Stimulated activated CD8-positive, alpha-beta memory T cell treated with anti-CD3 and anti-CD28 coated beads, Interleukin-2, amount 100 ng/mL, for 48 hours (primary cell): ENCODE measurements at regions not wholly inside any gene's neighbourhood (a gene's known extent, or its start where the extent isn't known, plus 50 kb on each side); places are given as distances from the start of the nearest gene placed in this dataset.

ENCODE experiments used
- DNase-seq, 2 donors: peaks; one replicate each; pipeline ENCODE4 v3.0.0-alpha.2; 2020; ENCODE audit warnings: low read depth in 2 of 2

DNA sequence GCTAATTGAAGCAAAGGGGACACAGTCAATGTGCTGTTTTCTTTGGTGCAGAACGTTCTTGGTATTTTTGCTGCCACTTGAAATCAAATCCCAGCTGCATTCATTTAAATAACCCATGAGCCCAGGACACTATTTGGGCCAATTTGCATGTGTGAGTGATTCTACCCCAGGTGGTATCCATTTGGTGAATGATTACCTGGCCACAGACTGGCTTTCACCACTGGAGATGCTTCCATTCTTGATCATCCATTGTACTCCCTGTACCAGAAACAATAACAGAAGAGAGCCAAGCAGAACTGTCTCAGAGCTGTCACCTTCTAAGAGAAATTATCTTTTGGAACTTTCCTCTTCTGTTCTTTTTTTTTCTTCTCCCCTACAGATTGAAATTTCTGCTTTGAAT lies 139.7 kb upstream of the RARB start:
- no peak for DNase-seq

DNA sequence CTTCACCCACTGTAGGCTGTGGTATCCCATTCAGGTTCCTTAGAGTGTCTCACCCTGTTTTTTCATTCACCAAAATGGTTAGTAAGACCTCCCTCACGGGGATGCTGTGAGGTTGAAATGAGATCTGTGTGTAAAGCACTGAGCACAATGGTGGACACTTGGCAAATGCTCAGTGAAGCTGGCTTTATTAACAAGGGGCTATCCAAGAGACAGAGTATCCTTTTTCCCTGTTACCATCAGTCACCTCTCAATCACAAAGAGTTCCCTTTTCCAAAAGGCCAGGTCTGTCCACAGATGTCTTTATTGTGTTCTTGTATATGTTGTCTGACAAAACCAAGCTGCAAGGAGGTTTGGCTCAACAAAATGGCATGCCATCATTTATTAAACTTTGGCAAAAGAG lies 138.9 kb upstream of the RARB start:
- DNase-seq = no peak

DNA sequence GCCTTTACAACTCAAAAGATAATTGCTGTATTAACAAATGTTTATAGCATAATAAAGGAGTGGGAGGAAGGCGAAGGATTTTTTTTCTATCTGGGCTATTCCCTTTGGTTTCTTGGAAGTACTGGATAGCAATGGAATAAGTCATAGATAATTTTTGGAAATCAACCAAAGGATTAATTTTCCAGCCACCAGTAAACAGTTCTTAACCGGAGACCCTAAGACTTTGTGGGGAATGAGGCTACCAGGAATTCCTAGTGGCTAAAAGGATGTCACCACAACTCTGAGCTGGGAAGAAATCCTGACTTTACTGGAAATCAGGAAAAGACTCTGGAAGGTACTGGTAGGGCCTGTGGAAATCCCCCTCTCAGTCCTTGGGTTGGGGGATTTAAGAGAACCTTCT lies 138.4 kb upstream of the RARB start:
- DNase-seq = no peak

DNA sequence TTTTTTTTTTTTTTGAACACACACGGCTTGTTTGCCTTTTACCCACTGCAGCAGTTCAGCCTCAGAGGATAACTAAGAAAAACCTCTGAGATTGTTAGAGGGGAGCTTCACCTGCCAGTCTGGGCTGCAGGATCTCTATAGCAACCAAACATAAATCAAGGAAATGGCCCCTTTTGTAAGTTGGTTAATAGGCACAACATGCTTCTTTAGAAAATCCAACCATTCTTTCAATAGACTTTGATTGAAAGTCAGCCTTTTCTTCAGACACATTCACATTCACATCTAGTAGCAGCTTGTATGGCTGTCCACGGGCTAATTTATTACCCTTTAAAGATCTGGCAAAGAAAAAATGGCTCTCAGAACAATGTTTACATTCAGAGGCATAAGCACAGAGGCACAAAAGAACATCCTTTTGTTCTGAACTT lies 136.6 kb upstream of the RARB start:
- no peak for DNase-seq

DNA sequence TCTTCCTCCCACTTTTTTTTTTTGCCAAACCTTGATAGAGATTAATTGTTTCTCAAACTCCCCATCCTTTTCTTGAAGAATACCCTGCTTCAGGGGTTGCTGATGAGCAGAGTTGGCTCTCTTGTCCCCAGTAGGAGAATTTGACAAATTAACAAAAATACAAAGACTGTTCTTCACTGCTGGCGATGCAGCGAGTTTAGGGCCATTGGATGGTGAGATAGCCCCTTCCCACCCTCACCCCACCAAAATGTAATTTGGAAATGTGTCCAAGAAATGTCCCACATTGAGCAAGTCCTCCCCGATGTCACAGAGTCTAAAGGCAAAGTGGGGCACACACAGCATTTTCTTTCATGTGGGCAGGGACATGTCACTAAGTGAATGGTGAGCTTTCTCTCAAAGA lies 136.0 kb upstream of the RARB start:
- DNase-seq = no peak

DNA sequence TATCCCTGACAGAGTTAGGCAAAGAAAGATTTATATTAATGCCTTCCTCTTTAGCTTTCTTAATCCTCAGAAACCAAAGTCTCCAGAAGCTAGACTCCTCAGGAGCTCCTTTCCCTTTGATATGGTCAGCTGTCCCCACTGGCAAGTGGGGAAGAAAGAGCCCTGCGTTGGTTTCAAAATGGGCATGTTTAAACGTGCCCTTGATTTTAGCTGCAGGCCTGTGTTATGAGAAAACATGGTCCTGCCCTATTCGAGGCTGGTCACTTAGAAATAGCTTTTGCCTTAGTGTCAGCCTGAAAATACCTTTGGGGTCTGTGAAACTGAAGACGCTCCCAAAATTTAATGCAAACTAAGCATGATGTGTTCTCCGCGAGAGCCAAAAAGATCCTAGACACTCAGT lies 135.5 kb upstream of the RARB start:
- DNase-seq = no peak

DNA sequence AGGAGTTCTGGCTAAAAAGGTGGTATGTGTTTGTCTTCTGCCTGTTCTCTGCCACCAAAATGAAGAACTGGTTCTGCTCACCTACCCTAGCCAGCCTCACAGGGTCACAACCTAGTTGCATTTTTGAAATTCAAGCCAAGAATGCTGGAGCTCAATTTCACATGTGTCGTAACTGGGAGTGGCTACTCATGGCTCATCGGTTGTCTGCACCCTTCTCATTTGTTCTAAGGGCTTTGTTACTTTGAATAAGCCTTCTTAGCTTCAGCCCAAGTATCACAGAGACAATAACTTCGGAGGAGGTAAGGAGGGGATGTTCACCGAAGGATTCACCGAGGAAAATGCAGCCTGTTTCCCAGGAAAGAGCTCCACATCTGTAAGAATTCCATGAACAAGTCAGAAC lies 134.3 kb upstream of the RARB start:
- DNase-seq = no peak

DNA sequence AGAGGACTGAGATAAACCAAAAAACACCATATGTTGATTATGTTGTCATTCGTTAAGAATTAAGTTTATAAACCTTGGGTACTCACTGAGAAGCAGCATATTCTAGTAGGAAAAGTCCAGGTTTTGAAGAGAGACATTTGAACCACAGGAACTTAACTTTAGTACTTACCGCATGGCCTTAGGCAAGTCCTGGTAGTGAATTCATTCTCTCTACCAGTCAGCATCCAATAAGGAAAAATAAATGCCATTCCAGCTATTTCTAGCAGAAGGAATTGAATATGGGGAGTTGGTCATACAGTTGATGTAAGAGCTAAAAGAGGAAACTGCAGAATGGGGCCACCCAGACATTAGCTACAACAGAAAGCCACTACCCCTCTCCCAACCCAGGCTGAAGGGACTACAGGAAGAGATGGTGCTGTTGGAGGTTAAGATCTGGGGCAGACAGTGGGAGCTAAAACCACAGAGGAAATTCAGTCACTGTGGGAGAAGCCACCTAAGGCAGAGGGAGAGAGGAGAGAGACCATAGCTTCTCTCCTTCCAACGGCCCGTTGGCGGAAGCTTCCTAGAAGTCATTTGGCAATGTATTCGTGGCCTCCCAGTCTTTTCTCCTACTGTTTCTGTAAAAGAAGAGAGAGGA lies 133.8 kb upstream of the RARB start:
- DNase-seq = no peak

DNA sequence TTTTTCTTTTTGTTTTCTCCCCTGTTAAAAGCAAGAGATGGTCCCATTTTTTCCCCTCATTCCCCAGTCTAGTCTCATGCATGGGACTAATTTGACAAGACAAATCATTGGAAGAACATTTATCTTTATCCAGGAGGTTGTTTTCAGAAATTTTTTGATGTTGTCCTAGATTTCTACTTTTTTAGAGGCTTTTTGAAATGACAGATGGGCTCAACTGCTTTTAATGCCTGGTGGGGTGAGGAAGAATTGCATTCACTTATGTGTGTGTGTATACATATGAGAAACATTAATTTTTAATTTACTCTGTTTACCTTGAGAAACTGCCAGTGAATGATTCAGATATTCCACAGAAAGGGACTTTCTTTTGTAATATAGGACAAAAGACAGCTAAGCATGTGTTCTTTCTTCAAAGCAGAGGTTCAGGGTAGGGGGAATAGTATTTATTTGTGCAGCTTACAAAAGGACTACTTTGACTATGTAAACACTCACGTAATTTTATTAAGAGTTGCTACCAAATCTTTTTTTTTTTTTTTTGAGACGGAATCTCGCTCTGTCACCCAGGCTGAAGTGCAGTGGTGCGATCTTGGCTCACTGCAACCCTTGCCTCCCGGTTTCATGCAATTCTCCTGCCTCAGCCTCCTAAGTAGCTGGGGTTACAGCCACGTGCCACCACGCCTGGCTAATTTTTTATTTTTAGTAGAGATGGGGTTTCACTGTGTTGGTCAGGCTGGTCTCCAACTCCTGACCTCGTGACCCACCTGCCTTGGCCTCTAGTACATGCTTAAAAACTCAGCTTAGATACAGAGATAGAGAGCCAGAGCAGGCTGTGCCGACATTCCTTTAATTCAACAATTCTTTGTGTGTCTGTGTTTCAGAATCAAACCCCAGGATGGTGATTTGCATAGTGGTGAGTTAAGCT lies 130.1 kb upstream of the RARB start:
- DNase-seq = no peak

DNA sequence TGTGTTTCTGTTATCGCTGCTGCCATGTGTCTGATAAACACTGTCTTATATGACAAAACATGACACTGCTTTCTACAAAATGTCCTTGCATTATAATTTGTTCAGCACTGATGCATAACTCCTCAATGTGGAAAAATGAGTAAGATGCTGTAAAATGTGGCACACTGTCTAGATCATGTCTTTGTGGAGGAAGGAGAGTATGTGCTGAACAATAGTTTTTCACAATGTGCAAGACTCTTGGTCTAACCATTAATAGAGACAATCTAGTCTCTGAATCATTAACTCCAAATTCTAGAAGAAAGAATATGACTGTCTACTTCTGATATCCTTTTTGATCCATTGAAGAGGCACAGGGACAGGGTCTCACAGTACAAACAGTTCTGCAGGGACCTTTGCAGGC lies 127.9 kb upstream of the RARB start:
- no peak for DNase-seq

DNA sequence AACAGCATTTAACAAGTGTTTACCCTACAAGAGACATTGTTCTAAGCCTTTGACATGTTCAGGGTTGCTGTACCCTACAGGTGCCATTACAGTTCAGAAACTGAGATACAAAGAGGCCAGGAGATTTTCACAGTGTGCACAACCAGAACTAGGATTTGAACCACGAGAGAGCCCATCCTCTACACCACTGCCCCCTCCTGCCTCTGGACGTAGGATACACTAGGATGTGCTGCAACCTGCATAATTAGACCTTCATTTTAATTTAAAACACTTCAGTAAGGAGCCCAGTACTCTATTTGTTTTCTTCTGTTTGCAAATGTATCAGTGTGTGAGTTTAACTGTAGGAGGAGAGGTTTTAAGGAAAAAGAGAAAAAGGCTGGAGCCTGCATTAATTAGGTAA lies 123.1 kb upstream of the RARB start:
- no peak for DNase-seq

DNA sequence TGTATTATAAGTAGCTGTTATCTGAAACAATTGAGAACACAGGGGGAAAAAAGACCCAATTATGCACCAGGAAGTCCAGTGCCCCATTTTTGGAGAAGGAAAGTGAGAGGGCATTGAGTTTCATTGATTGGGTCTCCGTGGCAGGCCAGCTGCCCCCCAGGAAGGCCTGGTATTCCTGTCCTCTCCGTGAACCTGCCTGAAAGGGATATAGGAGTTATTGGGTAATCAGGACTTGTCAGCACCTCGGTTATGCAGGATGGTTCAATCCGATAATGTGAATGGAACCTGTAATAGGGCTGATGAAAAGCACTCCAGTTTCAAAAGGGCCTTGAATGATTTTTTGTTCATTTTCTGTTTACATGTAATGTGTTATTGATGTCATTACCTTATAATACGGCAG lies 122.0 kb upstream of the RARB start:
- DNase-seq = no peak

DNA sequence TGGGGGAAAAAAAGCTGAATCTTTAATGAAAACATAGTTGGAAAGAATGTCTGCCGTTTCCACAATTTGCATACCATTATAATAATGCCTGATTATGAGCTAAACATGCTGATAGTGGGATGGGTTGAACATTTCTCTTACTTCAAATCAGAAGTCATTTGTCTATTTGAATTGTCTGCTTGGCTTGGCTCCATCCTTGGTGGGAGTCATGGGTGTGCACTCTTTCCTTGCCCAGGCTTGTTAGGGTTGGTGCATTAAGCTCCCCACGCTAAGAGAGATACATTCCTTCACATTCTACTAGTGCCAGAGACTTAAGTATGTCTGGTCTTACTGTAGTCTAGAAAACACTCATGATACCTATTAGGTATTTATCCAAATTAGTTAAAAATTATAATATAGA lies 121.4 kb upstream of the RARB start:
- no peak for DNase-seq

DNA sequence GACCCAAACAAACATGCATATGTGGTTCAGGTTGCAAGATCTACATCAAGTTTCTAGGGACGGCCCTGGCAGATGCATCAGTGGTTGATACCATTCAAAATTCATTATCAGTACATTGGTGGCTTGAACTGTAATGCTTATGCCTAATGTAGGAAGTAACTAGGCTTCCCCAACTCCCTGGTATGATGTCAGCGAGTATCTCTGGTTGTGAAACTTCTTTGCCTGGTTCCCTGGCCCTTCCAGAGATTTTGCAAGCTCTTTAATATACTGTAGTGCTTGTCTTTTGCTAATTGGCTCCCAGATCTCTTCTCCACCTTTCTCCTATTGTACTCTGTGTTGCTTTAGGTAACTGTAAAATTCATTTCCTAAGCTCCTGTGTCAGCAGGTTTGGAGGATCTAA lies 114.8 kb upstream of the RARB start:
- DNase-seq = no peak

DNA sequence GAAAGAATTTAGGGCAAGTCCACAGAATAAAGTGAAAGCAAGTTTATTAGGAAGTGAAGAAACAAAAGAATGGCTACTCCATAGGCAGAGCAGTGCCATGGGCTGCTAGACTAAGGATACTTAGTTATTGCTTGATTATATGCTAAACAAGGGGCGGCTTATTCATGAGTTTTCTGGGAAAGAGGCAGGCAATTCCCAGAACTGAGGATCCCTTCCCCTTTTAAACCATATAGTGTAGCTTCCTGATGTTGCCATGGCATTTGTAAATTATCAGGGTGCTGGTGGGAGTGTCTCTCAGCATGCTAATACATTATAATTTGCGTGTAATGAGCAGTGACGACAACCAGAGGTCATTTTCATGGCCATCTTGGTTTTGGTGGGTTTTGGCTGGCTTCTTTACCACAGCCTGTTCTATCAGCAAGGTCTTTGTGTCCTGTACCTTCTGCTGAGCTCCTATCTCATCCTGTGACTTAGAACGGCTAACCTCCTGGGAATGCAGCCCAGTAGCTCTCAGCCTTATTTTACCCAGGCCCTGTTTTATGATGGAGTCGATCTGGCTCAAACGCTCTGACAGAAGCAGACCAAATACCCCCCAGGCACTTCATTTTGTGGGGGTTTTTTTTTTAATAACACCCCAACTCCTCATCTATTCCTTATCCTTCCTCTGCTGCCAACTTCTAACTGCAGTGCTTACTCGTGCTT lies 103.0 kb upstream of the RARB start:
- no peak for DNase-seq

DNA sequence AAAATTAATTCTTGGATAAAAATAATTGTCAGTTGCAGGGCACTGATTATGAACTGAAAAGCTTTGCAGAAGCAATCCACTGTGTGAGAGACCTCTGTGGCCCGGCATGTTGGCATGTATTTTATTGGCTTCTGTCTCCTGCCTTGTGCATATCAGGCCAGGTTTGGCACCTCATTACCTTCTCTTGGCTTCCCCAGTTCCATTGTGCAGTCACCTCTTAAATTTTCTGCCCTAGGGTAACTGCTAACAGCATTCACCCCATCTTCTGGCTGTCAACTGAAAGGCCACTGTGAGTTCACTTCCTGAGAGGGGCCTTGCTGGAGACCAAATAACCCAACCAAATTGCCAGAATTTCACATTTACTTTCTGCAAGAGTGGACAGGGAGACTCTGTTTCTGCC lies 92.7 kb upstream of the RARB start:
- DNase-seq = no peak

DNA sequence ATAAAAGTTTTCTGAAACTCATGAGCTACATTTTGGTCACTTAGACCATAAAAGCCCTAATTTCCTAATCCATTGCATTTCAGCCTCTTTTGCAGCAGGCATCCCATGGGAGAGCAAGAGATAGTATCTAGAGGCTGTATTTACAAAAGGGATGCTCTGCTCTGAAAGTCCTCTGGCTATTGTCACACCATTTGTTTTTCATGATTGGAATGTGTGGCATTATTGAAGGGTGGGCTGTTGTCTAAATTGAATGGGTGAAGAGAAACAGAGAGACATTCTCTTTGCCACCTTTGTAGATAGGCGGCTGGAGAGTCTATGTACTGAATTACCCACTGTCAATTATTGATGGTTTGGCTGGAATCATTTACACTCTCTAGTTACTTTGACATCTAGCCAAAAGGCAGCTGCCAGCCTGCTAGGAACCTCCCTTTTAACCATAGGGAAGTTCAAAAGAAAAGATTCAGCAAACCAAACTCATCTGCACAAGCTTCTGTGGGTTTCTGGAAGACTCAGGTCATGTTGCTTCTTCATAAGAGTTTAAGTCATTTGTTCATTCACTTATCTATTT lies 89.8 kb upstream of the RARB start:
- no peak for DNase-seq

DNA sequence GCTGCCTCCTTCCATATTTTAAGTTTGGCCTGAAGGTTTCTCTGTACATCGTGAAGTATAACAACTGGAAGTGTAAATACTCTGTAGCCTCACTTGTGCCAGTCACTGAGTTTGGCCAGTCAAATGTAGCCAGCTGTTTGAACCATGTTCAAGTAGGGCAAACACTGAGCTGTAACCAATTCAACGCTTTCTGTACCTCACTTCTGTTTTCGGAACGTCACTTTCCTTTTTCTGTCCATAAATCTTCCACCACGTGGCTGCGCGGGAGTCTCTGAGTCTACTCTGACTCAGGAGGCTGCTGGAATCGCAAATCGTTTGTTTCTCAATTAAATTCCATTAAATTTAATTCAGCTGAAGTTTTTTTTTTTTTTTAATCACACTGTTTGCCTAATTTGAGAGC lies 88.8 kb upstream of the RARB start:
- DNase-seq = no peak

DNA sequence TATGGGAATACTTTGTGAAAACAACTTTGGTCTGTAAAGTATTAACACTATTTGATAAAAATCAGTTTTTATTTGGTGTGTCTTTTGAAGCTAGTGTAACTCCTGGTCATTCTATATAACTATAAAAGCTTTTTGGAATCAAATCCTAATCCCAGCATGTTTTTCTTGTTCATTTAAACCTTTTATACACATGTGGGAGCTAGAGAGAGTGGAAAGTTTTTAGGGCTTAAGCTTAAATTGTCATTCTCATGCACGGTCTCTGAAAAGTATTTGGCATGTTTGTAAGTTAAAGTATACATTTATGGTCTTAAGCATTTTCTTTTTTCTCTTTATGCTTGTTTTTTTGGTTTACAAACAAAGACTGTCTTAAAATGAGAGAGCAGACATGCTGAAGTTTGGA lies 83.4 kb upstream of the RARB start:
- no peak for DNase-seq

DNA sequence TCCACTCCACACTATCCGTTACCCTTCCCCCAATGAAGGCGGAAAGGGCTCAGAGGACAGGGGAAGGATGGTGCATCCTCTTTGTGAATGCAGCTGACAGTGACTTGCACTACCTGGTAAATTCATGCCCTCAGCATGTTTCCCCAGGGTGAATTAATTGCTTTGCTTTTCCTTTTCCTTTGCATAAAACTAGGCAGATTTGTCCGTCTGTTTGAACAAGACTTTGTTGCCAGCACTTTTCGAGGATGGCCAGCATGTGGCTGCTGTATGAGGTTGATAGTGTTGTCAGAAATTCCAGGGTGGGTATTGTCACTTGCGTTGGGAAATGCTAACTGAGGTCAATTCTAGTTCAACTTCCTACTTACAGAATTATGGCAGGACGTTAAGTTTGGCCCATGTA lies 79.0 kb upstream of the RARB start:
- no peak for DNase-seq

DNA sequence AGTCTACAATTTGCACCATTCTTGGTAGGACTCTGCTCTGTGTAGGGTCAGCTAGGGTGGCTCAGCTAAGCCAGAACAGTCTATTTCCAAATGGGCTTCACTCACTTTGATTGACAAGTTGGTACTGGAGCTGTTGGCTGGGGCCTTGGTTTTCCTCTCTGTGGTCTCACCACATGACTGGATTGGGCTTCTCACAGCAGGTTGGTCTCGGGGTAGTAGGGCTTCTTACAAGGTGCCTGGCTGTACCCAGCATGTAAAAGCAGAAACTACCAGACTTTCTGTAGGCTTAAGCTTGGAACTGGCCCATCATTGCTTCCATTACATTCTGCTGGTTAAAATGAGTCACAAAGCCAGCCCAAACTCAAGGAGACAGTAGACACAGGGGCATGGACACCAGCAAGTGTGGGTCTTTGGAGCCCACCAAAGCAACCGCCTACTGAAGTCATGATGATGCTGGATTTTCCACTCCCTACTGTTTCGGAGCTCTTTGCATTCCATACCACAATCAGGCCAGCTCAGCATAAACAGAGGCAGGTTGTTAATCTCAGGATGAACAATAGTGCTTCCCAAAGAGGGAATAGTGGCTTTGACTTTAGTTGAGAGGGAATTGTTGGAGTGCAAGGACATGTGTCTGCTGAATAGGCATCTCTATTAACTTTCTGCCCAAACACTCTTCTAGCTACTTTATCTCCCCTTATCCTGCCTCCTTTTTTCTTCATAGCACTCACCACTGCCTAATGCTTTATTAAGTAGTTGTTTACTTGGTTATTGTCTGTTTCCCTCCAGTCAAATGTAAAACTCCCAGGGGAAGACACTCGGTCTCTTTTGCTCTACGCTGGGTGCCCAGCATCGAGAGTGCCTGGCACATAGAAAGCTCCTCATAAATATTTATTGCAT lies 78.0 kb upstream of the RARB start:
- no peak for DNase-seq

DNA sequence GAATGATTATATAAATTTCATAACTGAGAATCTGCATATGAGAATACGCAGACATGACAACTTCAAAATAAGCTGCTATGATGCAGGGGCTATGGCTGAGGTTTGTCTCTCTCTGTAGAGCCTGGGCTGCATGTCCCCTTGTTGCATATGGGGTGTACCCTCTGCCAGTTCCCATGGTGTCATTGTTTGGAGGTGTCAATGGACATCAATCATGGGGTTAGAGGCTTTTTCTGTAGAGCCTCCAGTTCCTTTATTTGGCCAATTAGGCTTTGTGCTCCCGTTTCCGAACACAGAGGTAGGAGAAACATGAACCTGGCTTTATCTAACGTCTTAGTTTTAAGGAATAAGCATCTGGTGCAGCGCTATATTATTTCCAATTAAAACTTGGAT lies 77.3 kb upstream of the RARB start:
- no peak for DNase-seq
